ENCODE measurements at regions not wholly inside any gene's neighbourhood (a gene's known extent, or its start where the extent isn't known, plus 50 kb on each side); places are given as distances from the start of the nearest gene placed in this dataset.

- TF ChIP-seq CTCF (conservative IDR thresholded peaks at IDR 0.05), result no peak
- no peak overlapping the region for H3K27ac ChIP-seq
Measured at GRCh38 chr7:130960208-130960988, 226.4 kb upstream of the KLF14 start.

- TF ChIP-seq CTCF (conservative IDR thresholded peaks at IDR 0.05), result no peak
- H3K27ac ChIP-seq, result no peak overlapping the region
Measured at GRCh38 chr7:130961128-130961601, 227.2 kb upstream of the KLF14 start.

GRCh38 chr7:130962109-130962508 lies 228.1 kb upstream of the KLF14 start:
- TF ChIP-seq CTCF (conservative IDR thresholded peaks at IDR 0.05), result no peak
- H3K27ac ChIP-seq, result no peak overlapping the region

- H3K27ac ChIP-seq, result no peak overlapping the region
- no peak for TF ChIP-seq CTCF (conservative IDR thresholded peaks at IDR 0.05)
Measured at GRCh38 chr7:130963339-130963738, 229.3 kb upstream of the KLF14 start.

GRCh38 chr7:130965515-130965914 lies 231.5 kb upstream of the KLF14 start:
- no peak for TF ChIP-seq CTCF (conservative IDR thresholded peaks at IDR 0.05)
- no peak overlapping the region for H3K27ac ChIP-seq

- no peak for TF ChIP-seq CTCF (conservative IDR thresholded peaks at IDR 0.05)
- H3K27ac ChIP-seq, result no peak overlapping the region
Measured at GRCh38 chr7:130966246-130967009, 232.4 kb upstream of the KLF14 start.

GRCh38 chr7:130970196-130970595 lies 236.2 kb upstream of the KLF14 start:
- H3K27ac ChIP-seq, result peak overlapping the region; percentile 0; the same call in 1 of the 2 replicates
- no peak for TF ChIP-seq CTCF (conservative IDR thresholded peaks at IDR 0.05)
